ENCODE measurements at regions not wholly inside any gene's neighbourhood (a gene's known extent, or its start where the extent isn't known, plus 50 kb on each side); places are given as distances from the start of the nearest gene placed in this dataset.

DNA sequence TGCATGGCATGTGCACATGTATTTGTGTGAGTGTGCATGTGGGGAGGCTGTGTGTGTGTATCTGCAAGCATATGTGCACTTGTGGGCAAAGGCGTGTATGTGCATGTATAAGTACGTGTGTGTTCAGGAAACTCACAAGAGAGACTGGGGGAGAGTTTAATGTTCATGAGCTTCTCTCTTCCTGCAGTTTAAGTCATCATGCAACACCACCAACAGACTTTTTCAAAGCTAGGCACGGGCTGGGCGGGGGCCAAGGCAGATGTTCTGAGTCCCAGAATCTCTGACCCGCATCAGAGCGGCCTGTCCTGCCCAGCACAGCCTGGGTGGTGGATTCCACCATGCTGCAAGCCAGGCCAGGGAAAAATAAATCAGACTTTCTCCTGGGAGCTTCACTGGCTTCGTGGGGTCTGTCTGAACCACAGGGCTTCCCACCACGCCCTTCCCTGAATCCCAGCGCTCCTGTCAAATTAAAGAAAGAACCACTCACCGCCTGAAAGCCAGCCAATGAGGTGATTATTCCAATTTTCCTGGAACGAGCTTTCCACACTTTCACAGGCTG is 75.7 kb downstream of the PITPNM2 start:
- H3K9me3 ChIP-seq (ENCODE audit: control insufficient read depth, low read depth, low read length), result no peaks in the 10 kb centered on the region
- H3K4me3 ChIP-seq (ENCODE audit: control insufficient read depth in 2 of 3, extremely low read depth in 1 of 3, insufficient read depth in 2 of 3, low read depth in 1 of 3, low read length in 3 of 3), result no peak overlapping the region
- dilution Hi-C loops (cut with MboI; ENCODE audit: extremely low pct_ligation_motif_present, low sequenced_read_pairs), result no loop called here
- H3K4me1 ChIP-seq (ENCODE audit: control insufficient read depth, extremely low read depth, insufficient read depth, low read length), result peaks cover 36% of the 10 kb centered on the region
- FAIRE-seq (peak; percentile 29), DNase-seq (ENCODE audit: low read depth, low spot score) (no peak)
- H3K27me3 ChIP-seq (ENCODE audit: control insufficient read depth, extremely low read depth, insufficient read depth, low read length), result no peaks in the 10 kb centered on the region
- no peaks in the 10 kb centered on the region for H3K36me3 ChIP-seq (ENCODE audit: control insufficient read depth in 2 of 2, extremely low read depth in 1 of 2, insufficient read depth in 2 of 2, low read length in 2 of 2)
- H4K20me1 ChIP-seq (ENCODE audit: control insufficient read depth, extremely low read depth, insufficient read depth, low read length), result peaks cover 14% of the 10 kb centered on the region
- TF ChIP-seq EZH2 (IDR thresholded peaks at IDR 0.05; ENCODE audit: low read length) (no peak), CTCF (optimal IDR thresholded peaks at IDR 0.05 in 1 of 3, IDR thresholded peaks at IDR 0.05 in 1 of 3, conservative IDR thresholded peaks at IDR 0.05 in 1 of 3; ENCODE audit: extremely low read depth in 1 of 3, insufficient read depth in 2 of 3, low read length in 3 of 3) (no peak)
- H3K9ac ChIP-seq (ENCODE audit: control insufficient read depth, extremely low read depth, insufficient read depth, low read length), result peak overlapping the region; percentile 4
- peak overlapping the region; percentile 64 for H3K4me2 ChIP-seq (ENCODE audit: control insufficient read depth, extremely low read depth, insufficient read depth, low read depth, low read length)
- H3K79me2 ChIP-seq (ENCODE audit: control insufficient read depth, insufficient read depth, low read length), result no peaks in the 10 kb centered on the region
- no peaks in the 10 kb centered on the region for H3K9me1 ChIP-seq (ENCODE audit: control insufficient read depth, extremely low read depth, insufficient read depth, low read length)
- no peak overlapping the region for H3K27ac ChIP-seq (ENCODE audit: control insufficient read depth, insufficient read depth, low read length)
- H2AFZ ChIP-seq (ENCODE audit: control insufficient read depth, low read length), result no peak overlapping the region

DNA sequence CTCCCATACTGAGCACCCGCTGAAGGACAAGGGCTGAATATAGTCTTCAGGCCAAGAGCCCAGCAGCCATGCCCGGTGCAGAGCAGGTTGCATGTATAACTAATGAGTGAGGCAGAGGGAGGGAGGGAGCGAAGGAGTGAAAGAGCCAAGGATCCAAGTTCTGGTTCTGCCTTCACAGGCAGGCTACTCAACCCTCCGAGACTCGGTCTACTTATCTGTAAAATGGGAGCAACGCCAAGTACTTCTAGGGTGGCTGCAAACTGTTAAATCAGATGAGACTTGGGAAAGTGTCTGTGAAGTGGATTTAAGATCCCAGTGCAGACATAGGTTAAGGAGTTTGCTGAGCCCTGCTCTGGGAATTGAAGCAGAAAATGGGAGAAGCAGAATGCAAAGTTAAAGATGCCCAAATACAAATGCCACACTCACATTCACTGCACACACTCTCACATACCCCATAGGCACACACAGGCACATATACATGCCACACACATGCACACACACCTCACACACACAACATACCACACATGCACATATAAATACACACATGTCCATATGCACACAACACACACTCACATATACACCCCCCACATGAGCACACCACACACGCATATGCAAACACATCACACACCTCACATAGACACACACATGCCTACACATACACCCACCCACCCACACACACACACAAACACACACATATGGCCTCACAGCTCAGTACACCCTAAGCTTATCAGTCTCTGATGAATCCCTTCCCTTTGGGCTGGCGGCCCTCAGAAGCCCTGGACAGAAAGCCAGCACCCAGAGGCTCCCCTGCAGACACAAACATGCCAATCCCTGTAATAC is 76.7 kb downstream of the PITPNM2 start:
- Histone ChIP-seq H3K9me1 (ENCODE audit: control insufficient read depth, extremely low read depth, insufficient read depth, low read length) (no peaks in the 10 kb centered on the region), H3K36me3 (ENCODE audit: control insufficient read depth in 2 of 2, extremely low read depth in 1 of 2, insufficient read depth in 2 of 2, low read length in 2 of 2) (no peaks in the 10 kb centered on the region), H3K27me3 (ENCODE audit: control insufficient read depth, extremely low read depth, insufficient read depth, low read length) (no peaks in the 10 kb centered on the region), H3K4me3 (ENCODE audit: control insufficient read depth in 2 of 3, extremely low read depth in 1 of 3, insufficient read depth in 2 of 3, low read depth in 1 of 3, low read length in 3 of 3) (no peak overlapping the region), H4K20me1 (ENCODE audit: control insufficient read depth, extremely low read depth, insufficient read depth, low read length) (peaks cover 14% of the 10 kb centered on the region), H3K79me2 (ENCODE audit: control insufficient read depth, insufficient read depth, low read length) (no peaks in the 10 kb centered on the region), H3K27ac (ENCODE audit: control insufficient read depth, insufficient read depth, low read length) (no peak overlapping the region), H3K9me3 (ENCODE audit: control insufficient read depth, low read depth, low read length) (no peaks in the 10 kb centered on the region), H2AFZ (ENCODE audit: control insufficient read depth, low read length) (no peak overlapping the region), H3K4me1 (ENCODE audit: control insufficient read depth, extremely low read depth, insufficient read depth, low read length) (peaks cover 39% of the 10 kb centered on the region), H3K4me2 (ENCODE audit: control insufficient read depth, extremely low read depth, insufficient read depth, low read depth, low read length) (no peak overlapping the region), H3K9ac (ENCODE audit: control insufficient read depth, extremely low read depth, insufficient read depth, low read length) (no peak overlapping the region)
- dilution Hi-C loops (cut with MboI; ENCODE audit: extremely low pct_ligation_motif_present, low sequenced_read_pairs), result no loop called here
- no peak for TF ChIP-seq EZH2 (IDR thresholded peaks at IDR 0.05; ENCODE audit: low read length)
- no peak for TF ChIP-seq CTCF (optimal IDR thresholded peaks at IDR 0.05 in 1 of 3, IDR thresholded peaks at IDR 0.05 in 1 of 3, conservative IDR thresholded peaks at IDR 0.05 in 1 of 3; ENCODE audit: extremely low read depth in 1 of 3, insufficient read depth in 2 of 3, low read length in 3 of 3)
- FAIRE-seq, result no peak
- no peak for DNase-seq (ENCODE audit: low read depth, low spot score)
